A549 (cell line): ENCODE measurements at regions not wholly inside any gene's neighbourhood (a gene's known extent, or its start where the extent isn't known, plus 50 kb on each side); places are given as distances from the start of the nearest gene placed in this dataset.

ENCODE experiments used
- ATAC-seq, 2 experiments: fragments of 200-7000 bp in 1 of 2; fragments of >200 bp in 1 of 2; cut with Nextera tagmentation in 1 of 2; cut with Tn5 transposase in 1 of 2; 3 replicates each; pipeline versions ENCODE4 v1.8.0 to v1.9.1; 2018 to 2020; ENCODE audit warnings: mild to moderate bottlenecking in 1 of 2, moderate library complexity in 1 of 2
- CTCF ChIA-PET: fragments of 300-600 bp; sonication (Branson Sonifier 250); formaldehyde crosslinking; extraction: SDS; loops from one replicate; lab custom pipeline; 2021; ENCODE audit warnings: antibody characterized with exemption, inconsistent platforms; lab: Yijun Ruan, JAX
- POLR2A ChIA-PET: fragments of 350-600 bp; formaldehyde crosslinking; extraction: SDS; loops from one replicate; lab custom pipeline; 2021; ENCODE audit warnings: antibody characterized with exemption, inconsistent platforms; lab: Yijun Ruan, JAX
- DNase-seq, 2 experiments: peaks; one replicate each; pipeline versions ENCODE4 v3.0.0 to v3.0.0-alpha.2; 2011 to 2016; ENCODE audit warnings: low read depth in 1 of 2, low spot score in 1 of 2
- FAIRE-seq: peaks from 2 replicates; lab custom pipeline; 2011; peaks lifted over from hg19 to GRCh38; lab: Jason Lieb, UNC
- H3K27ac ChIP-seq, 2 experiments: fragments of >200 bp; sonication (Bioruptor Twin); formaldehyde crosslinking; 3 replicates each; pipeline ENCODE4 v1.5.1; 2016 to 2017
- H3K4me1 ChIP-seq: fragments of >200 bp; sonication (Bioruptor Twin); formaldehyde crosslinking; 3 replicates; pipeline ENCODE4 v1.6.1; 2016
- H3K4me2 ChIP-seq: fragments of >200 bp; sonication (Bioruptor Twin); formaldehyde crosslinking; 3 replicates; pipeline ENCODE4 v1.6.1; 2016
- H3K4me3 ChIP-seq: fragments of >200 bp; sonication (Bioruptor Twin); formaldehyde crosslinking; 3 replicates; pipeline ENCODE4 v1.5.1; 2016
- H3K9me3 ChIP-seq: fragments of >200 bp; sonication (Bioruptor Twin); formaldehyde crosslinking; 3 replicates; pipeline ENCODE4 v1.6.1; 2016
- CBX8 ChIP-seq: fragments of 200-600 bp; sonication (generic); IDR thresholded peaks from 2 replicates; pipeline ENCODE4 v1.6.1; 2016
- ELK1 ChIP-seq: fragments of 150-350 bp; IDR thresholded peaks from 2 replicates; pipeline ENCODE4 v1.6.1; 2014; ENCODE audit warnings: low read depth, mild to moderate bottlenecking, low read length
- GATA3 ChIP-seq: IDR thresholded peaks from 2 replicates; pipeline ENCODE4 v1.6.1; 2012; ENCODE audit warnings: borderline replicate concordance
- HDAC2 ChIP-seq: fragments of 200-600 bp; sonication (generic); IDR thresholded peaks from 2 replicates; pipeline ENCODE4 v1.6.1; 2016
- JUN ChIP-seq, 2 experiments: fragments of >200 bp; sonication (Bioruptor Twin); formaldehyde crosslinking; IDR thresholded peaks; 2 replicates in 1 of 2; 3 replicates in 1 of 2; pipeline ENCODE4 v1.6.1; 2016 to 2017
- KDM5A ChIP-seq: fragments of 200-600 bp; sonication (generic); IDR thresholded peaks from 2 replicates; pipeline ENCODE4 v1.6.1; 2016; ENCODE audit warnings: antibody characterized with exemption, mild to moderate bottlenecking
- MAX ChIP-seq: IDR thresholded peaks from 2 replicates; pipeline ENCODE4 v1.6.1; 2012
- NPAS2 ChIP-seq: fragments of 250-450 bp; sonication (Bioruptor Pico); IDR thresholded peaks from 2 replicates; pipeline ENCODE4 v1.8.0; 2022; ENCODE audit warnings: mild to moderate bottlenecking, moderate library complexity, borderline replicate concordance
- NR3C1 ChIP-seq: fragments of >200 bp; sonication (Bioruptor Twin); formaldehyde crosslinking; IDR thresholded peaks from 3 replicates; pipeline ENCODE4 v1.6.1; 2017
- RAD21 ChIP-seq, 2 experiments: fragments of >200 bp in 1 of 2; sonication (Bioruptor Twin) in 1 of 2; formaldehyde crosslinking in 1 of 2; IDR thresholded peaks in 1 of 2; conservative IDR thresholded peaks in 1 of 2; 2 replicates in 1 of 2; 3 replicates in 1 of 2; pipeline ENCODE4 v1.6.1; 2012 to 2018; ENCODE audit warnings: inconsistent platforms in 1 of 2
- RARB ChIP-seq: fragments of 250-450 bp; sonication (Bioruptor Pico); IDR thresholded peaks from 2 replicates; pipeline ENCODE4 v1.8.0; 2021; ENCODE audit warnings: mild to moderate bottlenecking, moderate library complexity
- RCOR1 ChIP-seq: fragments of 150-350 bp; IDR thresholded peaks from 2 replicates; pipeline ENCODE4 v1.6.1; 2014; ENCODE audit warnings: antibody characterized with exemption, low read length, low read depth
- RFX5 ChIP-seq: fragments of 450-650 bp; IDR thresholded peaks from 2 replicates; pipeline ENCODE4 v1.7.1; 2014; ENCODE audit warnings: antibody characterized with exemption, mild to moderate bottlenecking, moderate library complexity
- RNF2 ChIP-seq: fragments of 200-600 bp; sonication (generic); IDR thresholded peaks from 2 replicates; pipeline ENCODE4 v1.6.1; 2016; ENCODE audit warnings: low read depth, mild to moderate bottlenecking, antibody characterized with exemption, moderate library complexity, borderline replicate concordance
- SMC3 ChIP-seq: fragments of >200 bp; sonication (Bioruptor Twin); formaldehyde crosslinking; IDR thresholded peaks from 3 replicates; pipeline ENCODE4 v1.6.1; 2018; ENCODE audit warnings: inconsistent platforms
- ZNF302 ChIP-seq: fragments of 250-450 bp; sonication (Bioruptor Pico); IDR thresholded peaks from 2 replicates; pipeline ENCODE4 v1.9.0; 2021; ENCODE audit warnings: inconsistent platforms, mild to moderate bottlenecking, moderate library complexity
- WGBS: methylation state at CpG from one replicate; pipeline ENCODE4 v1.1.6; 2017; ENCODE audit errors: missing lambda C conversion rate; 5-methylcytosine and 5-hydroxymethylcytosine counted together

GRCh38 chr16:26802965-26803364 lies 263.8 kb upstream of the C16orf82 start:
- ChIA-PET POLR2A (no interaction called here), CTCF (interaction anchor here (1.5 kb wide), 1 partner anchor 11 kb away, joined by 5 read pairs; no protein-coding TSS in a partner anchor)
- Histone ChIP-seq H3K27ac (no peak overlapping the region), H3K4me3 (no peak overlapping the region), H3K4me1 (no peaks in the 10 kb centered on the region)
- ATAC-seq = no peak
- TF ChIP-seq RAD21 (conservative IDR thresholded peaks at IDR 0.05 in 1 of 2, IDR thresholded peaks at IDR 0.05 in 1 of 2) (no peak), RFX5 (no peak)
- TF ChIP-seq, all 56 proteins: peak for 0
- no peak for DNase-seq
- Histone ChIP-seq H3K9me3 (no peaks in the 10 kb centered on the region), H3K4me2 (no peak overlapping the region)
- FAIRE-seq = no peak

GRCh38 chr16:26806657-26807056 lies 260.1 kb upstream of the C16orf82 start:
- no peaks in the 10 kb centered on the region for H3K9me3 ChIP-seq

GRCh38 chr16:26809461-26809860 lies 257.3 kb upstream of the C16orf82 start:
- Histone ChIP-seq H3K27ac (no peak overlapping the region), H3K4me3 (no peak overlapping the region), H3K9me3 (no peaks in the 10 kb centered on the region), H3K4me2 (no peak overlapping the region), H3K4me1 (no peaks in the 10 kb centered on the region)
- ATAC-seq (no peak), FAIRE-seq (no peak), DNase-seq (no peak)
- ChIA-PET CTCF (no interaction called here), POLR2A (no interaction called here)
- WGBS = 9% methylated on average over 1 of the region's 2 CpGs
- TF ChIP-seq ELK1 (no peak), NPAS2 (CRISPR knock-in tag) (no peak), ZNF302 (CRISPR knock-in tag) (no peak), KDM5A (no peak), RCOR1 (no peak), RARB (CRISPR knock-in tag) (no peak)

More at GRCh38 chr16:26806657-26807056, 260.1 kb upstream of the C16orf82 start:
- FAIRE-seq (no peak), ATAC-seq (no peak), DNase-seq (no peak)
- Histone ChIP-seq H3K27ac (no peak overlapping the region), H3K4me1 (no peaks in the 10 kb centered on the region), H3K4me2 (no peak overlapping the region), H3K4me3 (no peak overlapping the region)
- ChIA-PET POLR2A (no interaction called here), CTCF (no interaction called here)
- TF ChIP-seq NR3C1 (no peak), RNF2 (no peak), MAX (no peak), SMC3 (no peak), ELK1 (no peak)
- WGBS = 23% methylated on average over 6 of the region's 6 CpGs

- DNase-seq (no peak), FAIRE-seq (no peak), ATAC-seq (peak in 1 of 2 experiments; percentile 7; a peak in 1 of 6 replicates)
- ChIA-PET POLR2A (no interaction called here), CTCF (no interaction called here)
- H3K4me1 ChIP-seq = no peaks in the 10 kb centered on the region
- no peak overlapping the region for H3K4me2 ChIP-seq
- TF ChIP-seq KDM5A (no peak), JUN (IDR thresholded peaks at IDR 0.05) (no peak), CBX8 (no peak), GATA3 (no peak), RCOR1 (no peak), HDAC2 (no peak)
- H3K9me3 ChIP-seq = no peaks in the 10 kb centered on the region
- 22% methylated on average over 7 of the region's 7 CpGs for WGBS
- no peak overlapping the region for H3K4me3 ChIP-seq
- H3K27ac ChIP-seq = no peak overlapping the region
Measured at GRCh38 chr16:26816266-26816665, 250.5 kb upstream of the C16orf82 start.
